HG03457 (cell line): ENCODE measurements at regions not wholly inside any gene's neighbourhood (a gene's known extent, or its start where the extent isn't known, plus 50 kb on each side); places are given as distances from the start of the nearest gene placed in this dataset.
"Not testable (repeated sequence)": the region's sequence is repeated elsewhere in the genome, so short reads cannot be mapped to it uniquely, and the experiment has no call there.

Source experiments
- ATAC-seq: cut with Tn5 transposase; IDR thresholded peaks from one replicate; pipeline ENCODE4 v1.9.1; 2021; ENCODE audit warnings: moderate number of reproducible peaks; ENCODE audit not compliant: unreplicated experiment

DNA sequence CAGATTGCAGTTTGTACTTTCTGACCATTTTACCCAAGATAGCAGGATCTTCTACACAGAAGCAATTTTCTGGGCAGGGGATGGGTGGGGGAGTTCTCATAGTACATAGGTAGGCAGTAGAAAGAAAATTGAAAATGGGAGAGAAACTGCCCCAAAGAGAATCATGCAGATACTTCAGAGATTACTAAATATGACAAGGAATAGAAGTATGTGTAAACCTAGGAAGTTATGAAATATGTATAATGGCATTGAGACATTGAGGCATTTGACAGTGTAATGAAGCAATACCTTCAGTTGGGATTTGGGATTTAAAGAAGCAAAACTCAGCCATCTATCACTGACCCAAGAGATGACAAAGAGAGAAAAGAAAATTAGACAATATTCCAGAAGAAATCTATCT lies 233.0 kb downstream of the PTN start:
- ATAC-seq, result no peak

DNA sequence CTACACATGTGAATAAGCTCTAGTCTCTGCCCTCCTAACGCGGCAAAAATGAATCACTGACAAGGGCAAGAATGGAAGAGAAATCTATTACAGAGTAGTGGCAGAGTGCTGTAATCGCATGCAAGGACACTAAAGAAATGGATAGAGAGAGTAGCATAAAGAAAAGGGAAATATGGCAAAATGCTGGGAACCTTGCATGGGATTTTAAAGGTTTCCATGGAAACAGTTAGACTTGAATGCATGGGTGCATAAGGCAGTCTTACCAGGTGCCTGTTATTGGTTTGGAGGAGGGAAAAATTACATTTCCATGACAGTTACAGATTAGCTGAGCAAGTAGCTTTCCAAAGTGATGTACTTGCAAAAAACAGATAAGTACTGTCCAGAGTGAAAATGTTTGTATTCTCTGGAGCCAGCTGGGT lies 233.4 kb downstream of the PTN start:
- no peak for ATAC-seq

DNA sequence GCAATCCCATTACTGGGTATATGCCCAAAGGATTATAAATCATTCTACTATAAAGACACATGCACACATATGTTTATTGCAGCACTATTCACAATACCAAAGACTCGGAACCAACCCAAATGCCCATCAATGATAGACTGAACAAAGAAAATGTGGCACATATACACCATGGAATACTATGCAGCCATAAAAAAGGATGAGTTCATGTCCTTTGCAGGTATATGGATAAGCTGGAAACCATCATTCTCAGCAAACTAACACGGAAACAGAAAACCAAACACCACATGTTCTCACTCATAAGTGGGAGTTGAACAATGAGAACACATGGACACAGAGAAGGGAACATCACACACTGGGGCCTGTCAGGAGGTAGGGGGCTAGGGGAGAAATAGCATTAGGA lies 235.7 kb downstream of the PTN start:
- ATAC-seq, result not testable (repeated sequence)

DNA sequence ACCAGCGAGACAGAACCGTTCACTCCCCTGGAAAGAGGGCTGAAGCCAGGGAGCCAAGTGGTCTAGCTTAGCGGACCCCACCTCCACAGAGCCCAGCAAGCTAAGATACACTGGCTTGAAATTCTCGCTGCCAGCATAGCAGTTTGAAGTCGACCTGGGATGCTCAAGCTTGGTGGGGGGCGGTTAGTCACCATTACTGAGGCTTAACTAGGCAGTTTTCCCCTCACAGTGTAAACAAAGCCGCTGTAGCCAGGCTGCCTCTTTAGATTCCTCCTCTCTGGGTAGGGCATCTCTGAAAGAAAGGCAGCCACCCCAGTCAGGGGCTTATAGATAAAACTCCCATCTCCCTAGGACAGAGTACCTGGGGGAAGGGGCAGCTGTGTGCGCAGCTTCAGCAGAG lies 235.1 kb downstream of the CHRM2 start:
- ATAC-seq, result not testable (repeated sequence)

DNA sequence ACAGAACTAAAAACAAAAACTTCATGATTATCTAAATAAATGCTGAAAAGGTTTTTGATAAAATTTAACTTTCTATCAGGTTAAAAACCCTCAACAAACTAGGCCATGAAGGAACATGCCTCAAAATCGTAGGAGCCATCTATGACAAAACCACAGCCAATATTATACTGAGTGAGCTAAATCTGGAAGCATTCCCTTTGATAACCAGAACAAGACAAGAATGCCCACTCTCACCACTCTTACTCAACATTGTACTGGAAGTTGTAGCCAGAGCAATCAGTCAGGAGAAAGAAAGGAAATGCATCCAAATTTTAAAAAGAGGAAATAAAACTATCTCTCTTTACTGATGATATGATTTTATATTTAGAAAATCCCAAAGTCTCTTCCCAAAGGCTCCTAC lies 228.7 kb downstream of the CHRM2 start:
- ATAC-seq, result no peak

DNA sequence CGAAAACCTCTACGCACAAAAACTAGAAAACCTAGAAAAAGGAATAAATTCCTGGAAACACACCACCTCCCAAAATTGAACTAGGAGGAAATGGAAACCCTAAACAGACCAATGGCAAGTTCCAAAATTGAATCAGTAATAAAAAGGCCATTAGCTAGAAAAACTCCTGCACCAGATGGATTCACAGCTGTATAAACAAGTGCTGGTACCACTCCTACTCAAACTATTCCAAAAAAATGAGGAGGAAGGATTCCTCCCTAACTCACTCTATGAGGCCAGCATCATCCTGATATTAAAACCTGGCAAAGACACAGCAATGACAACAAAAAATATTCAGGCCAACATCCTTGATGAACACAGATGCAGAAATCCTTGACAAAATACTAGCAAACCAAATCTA lies 228.2 kb downstream of the CHRM2 start:
- no peak for ATAC-seq

DNA sequence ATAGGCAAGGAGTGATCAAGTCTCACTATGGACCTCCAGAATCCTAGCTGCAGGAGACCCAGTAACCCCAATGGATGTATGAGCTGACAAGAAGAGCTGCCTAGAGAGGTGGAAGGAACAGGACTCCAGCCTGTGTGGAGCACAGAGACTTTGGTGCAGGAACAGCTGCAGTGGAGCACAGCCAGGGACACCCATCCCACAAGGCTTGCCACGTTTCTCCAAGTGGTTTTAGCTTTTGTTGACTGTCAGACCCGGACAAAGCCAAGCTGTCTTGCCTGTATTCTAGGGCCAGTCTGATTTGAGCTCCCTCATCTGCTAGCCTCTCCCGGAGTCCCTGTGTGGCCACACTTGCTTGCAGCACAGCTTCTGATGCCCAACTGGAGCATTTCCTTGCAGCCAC lies 224.7 kb downstream of the CHRM2 start:
- no peak for ATAC-seq

DNA sequence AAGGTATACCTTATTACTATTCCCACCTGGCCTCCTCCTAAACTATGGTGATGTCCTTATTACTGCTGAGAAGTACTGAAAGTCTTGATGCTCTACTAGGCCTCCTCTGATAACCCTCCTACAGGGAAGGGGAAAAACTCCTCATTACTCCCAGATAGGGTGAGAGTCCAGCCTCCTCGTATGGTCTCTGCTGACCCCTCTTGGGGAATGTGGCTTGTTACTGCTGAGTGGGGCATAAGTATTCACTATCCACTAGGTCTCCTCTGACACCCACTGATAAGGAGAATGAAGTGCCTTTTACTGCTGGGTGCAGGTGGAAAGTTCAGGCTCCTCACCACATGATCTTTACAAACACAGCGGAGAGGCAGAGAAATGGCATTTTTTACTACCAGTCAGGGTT lies 222.9 kb downstream of the CHRM2 start:
- no peak for ATAC-seq

DNA sequence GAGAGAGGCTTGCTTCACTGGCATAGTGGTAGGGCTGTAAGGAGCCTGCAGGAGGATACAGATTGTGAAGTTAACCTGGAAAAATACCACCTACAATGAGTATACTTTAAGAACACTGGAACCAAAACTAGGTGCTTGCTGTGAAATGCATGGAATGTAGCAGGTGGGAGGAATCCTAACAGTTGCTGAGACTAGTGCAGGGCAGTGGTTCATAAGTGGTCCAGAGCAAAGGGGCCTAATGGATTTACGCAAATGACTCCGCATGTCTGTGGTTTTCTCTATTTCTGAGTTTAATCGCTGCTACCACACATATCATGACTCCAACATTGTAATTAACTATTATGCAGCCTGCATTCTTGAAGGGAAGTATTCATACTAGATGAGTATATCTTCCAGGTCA lies 218.4 kb downstream of the CHRM2 start:
- no peak for ATAC-seq

DNA sequence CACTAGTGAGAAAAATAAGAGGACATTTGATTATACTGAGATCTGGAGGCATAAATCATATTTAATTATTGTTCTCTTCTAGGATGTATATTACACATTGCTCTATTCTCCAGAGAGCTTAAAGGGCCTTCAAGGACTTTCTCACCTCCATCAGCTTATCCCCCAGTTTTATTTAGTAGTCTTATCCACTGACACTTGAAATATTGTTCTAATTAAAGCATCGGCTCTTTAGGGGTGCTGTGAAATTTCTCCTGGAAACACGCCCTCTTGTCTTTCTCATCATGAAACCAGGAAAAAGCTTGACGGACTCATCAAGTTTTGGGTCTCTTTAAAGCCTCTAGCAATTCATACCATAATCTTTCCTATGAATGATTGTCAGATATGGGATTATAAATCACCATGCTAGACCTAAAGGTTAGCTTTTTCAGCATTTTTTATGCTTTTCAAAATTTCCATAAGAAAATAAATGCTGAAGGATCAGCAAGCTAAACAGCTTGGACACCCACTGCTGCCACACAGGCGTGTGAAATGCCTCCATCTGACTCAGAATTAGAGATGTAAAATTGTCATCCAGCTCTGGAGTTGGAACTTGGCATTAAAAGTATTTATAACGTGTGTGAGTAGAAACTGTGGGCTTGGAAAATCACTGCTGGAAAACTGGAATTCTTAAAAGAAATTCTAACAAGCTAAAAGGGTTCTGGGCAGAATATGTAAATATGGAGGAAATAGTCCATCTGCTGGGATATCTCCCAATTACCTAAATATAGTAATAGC lies 216.3 kb downstream of the CHRM2 start:
- no peak for ATAC-seq

DNA sequence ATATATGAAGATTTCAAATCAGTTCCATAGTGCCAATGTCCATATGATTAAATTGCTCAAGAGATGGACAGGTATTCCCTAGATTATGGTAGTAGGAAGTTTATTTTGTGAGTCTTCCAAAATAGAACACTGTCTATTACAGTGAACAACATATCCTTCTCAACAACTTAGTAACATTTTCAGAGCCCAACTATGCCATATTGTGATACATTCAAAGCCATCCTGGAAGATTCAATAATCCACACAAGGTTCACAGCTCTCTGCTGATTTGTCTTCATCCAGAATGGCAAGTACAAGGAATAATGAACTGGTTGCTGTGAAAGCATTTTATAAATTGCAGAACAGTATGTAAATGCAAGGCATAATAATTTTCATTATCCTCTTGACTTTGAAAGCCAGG lies 213.9 kb downstream of the CHRM2 start:
- ATAC-seq, result no peak

DNA sequence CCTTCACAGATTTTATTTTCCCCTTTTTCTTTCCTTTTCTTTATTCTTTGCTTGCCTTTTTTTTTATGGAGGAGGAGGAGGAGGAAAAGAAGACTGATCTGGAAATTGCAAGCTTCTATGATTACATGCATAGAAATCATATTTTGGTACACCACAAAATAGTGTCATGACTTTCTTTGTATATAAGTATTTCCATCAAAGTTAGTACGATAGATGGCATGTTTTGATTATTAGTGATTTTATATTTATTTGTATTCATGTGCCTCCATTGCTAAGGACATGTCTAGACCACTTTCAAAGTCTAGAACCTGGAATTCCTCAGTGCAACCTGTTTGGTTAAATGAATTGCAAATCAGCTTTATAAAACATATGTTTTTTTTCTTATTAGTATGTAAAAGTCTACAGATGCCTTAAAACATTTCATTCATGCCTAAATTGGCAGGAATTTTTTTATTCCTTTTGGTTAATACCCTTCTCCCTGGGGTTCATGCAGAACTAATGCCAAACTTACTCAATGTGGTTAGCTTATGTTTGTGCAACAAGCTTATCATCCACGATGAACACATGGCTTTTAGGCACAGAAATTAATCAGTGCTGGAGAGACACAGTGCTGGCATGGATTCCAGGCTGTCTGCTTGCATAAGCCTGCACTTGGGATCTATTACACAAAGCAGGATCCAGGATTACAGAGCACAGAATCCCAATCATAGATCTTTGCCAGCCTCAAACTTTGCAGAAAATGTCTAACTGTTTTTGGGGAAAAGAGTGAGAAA lies 213.1 kb downstream of the CHRM2 start:
- ATAC-seq, result no peak

DNA sequence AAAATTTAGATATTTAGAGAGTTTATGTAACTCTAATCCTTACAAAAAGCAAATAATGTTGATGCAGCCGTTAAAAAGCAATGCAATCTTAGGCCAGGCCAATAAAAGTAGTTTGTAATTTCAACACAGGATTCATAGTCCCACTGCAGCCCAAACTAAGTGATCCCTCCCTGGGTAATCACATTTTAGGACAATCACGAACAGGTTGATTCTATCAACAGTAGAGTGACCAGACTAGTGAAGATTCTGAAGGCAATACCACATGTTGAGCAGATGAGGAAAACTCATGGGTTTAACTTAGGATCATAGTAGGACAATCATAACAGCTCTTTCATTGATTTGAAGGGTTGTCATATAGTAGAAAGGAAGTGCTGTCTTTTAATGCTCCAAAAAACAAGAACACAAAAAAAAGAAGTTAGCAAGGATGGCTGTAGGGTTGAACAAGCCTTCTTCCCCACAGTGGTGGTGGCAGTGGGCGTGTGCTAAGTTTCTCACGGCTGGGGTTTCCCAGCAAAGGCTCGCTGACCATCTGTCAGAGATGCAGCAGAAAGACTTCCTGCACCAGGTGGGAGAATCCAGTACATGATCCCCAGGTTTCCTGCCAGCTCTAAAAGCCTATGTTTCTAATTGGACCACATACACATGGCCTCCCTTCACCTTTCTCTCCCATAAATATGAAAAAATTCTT lies 212.2 kb downstream of the CHRM2 start:
- ATAC-seq, result no peak

DNA sequence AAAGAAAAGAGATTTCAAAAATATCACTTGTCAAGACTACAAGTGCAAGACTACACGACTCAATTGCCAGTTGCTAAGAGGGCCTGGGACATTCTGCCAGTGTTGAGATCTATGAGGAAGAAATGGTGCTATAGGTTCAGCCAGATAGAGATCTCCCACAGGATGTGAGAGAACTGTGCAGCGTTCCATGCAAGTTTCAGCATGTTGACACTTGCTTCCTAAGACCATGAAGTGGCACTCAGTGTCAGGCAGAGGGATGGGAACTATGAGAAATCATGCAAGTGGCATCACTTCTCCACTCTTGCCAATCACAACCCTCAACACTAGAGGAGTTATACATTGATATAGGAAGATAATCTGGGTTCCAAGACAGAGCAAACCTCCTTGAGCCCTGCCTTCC lies 210.3 kb downstream of the CHRM2 start:
- ATAC-seq, result no peak

DNA sequence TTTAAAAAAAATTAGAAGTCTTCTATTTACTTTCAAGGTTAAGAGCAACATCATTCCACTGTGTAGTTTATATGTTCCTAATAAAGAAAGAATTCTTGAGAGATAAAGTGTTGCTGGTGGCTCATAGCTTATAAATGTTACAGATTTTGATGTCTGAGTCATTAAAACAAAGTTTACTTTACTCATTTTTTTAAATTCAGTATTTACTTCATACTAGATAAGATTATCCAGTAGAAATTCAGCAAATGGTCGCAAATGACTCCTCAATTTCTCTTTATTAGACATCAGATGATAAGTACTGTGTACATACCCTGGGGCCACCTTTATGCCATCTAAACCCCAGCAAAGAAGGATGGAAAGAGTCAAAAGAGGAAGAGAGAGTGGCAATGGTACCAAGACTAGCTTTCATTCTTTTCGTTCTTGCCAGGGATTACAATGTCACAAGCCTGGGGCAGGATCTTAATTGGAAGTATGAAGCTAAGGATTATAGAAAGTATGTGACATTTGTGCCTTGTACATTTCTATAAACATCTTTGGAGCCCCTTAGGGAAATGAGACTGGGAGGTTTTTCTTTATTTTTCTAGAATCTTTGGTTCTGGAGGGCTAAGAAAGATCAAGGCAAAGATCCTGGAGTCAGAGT lies 206.1 kb downstream of the CHRM2 start:
- ATAC-seq, result no peak

DNA sequence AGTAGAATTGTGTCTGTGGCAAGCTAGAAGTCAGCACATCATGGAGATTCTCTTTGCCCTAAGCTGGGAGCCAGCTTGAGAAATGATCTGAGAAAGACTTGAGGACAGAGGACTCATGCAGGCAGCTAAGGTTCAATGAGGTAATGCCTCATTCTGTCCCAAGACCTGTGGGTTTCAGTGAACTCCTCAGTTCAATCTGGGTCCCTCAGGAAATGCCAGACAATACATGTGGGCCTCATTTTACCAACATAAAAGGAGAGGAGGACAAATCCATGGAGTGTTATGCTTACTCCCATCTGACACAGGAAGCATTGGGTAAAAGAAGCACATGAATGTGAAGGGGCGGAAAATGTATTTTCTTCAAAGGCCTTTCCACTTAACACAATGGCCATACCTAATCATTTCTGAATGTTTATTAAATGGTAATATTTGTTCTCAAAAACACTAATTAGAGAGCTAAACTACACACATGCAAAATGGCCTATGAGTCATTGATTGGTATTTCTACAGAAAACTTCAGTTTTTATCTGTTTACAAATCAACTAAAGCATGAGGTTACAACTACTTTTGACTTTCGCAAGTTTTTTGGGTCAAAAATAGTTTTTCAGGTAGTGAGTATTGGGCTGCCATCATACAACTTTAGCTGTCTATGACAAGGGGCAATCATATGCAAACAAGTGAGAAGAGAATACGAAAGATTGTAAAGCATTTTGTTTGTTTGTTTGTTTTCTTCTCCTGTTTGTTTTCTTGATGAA lies 205.3 kb downstream of the CHRM2 start:
- ATAC-seq, result no peak
